ENCODE measurements at regions not wholly inside any gene's neighbourhood (a gene's known extent, or its start where the extent isn't known, plus 50 kb on each side); places are given as distances from the start of the nearest gene placed in this dataset.

GRCh38 chr18:51433296-51433695, 235.8 kb upstream of the MEX3C start:
- no peak for DNase-seq (ENCODE audit: low read depth in 1 of 2, low spot score in 2 of 2)

GRCh38 chr18:51433881-51434280, 236.4 kb upstream of the MEX3C start:
- no peaks in the 10 kb centered on the region for H3K36me3 ChIP-seq
- no peak for DNase-seq (ENCODE audit: low read depth in 1 of 2, low spot score in 2 of 2)
- H3K4me3 ChIP-seq = no peak overlapping the region

More at GRCh38 chr18:51433296-51433695, 235.8 kb upstream of the MEX3C start:
- no peaks in the 10 kb centered on the region for H3K9me3 ChIP-seq (replicated peaks)
- no peaks in the 10 kb centered on the region for H3K4me1 ChIP-seq (replicated peaks)
- H3K27me3 ChIP-seq (replicated peaks) = no peaks in the 10 kb centered on the region; the same call in 1 of the 2 replicates
- H3K27ac ChIP-seq = no peak overlapping the region
- H3K36me3 ChIP-seq = no peaks in the 10 kb centered on the region
- no peak overlapping the region for H3K4me3 ChIP-seq

GRCh38 chr18:51437280-51438271, 240.1 kb upstream of the MEX3C start:
- Histone ChIP-seq H3K36me3 (no peaks in the 10 kb centered on the region), H3K9me3 (replicated peaks) (no peaks in the 10 kb centered on the region), H3K27me3 (replicated peaks) (no peaks in the 10 kb centered on the region; the same call in 1 of the 2 replicates), H3K4me3 (no peak overlapping the region), H3K27ac (no peak overlapping the region), H3K4me1 (replicated peaks) (no peaks in the 10 kb centered on the region)
- no peak for DNase-seq (ENCODE audit: low read depth in 1 of 2, low spot score in 2 of 2)

More at GRCh38 chr18:51433881-51434280, 236.4 kb upstream of the MEX3C start:
- Histone ChIP-seq H3K27ac (no peak overlapping the region), H3K27me3 (replicated peaks) (no peaks in the 10 kb centered on the region; the same call in 1 of the 2 replicates), H3K4me1 (replicated peaks) (no peaks in the 10 kb centered on the region), H3K9me3 (replicated peaks) (no peaks in the 10 kb centered on the region)

GRCh38 chr18:51438797-51439350, 241.4 kb upstream of the MEX3C start:
- H3K27ac ChIP-seq = no peak overlapping the region
- no peaks in the 10 kb centered on the region for H3K36me3 ChIP-seq
- H3K4me3 ChIP-seq = no peak overlapping the region
- no peaks in the 10 kb centered on the region for H3K4me1 ChIP-seq (replicated peaks)
- no peak for DNase-seq (ENCODE audit: low read depth in 1 of 2, low spot score in 2 of 2)
- no peaks in the 10 kb centered on the region; the same call in 1 of the 2 replicates for H3K27me3 ChIP-seq (replicated peaks)
- H3K9me3 ChIP-seq (replicated peaks) = no peaks in the 10 kb centered on the region

GRCh38 chr18:51442012-51442411, 244.5 kb upstream of the MEX3C start:
- no peak overlapping the region for H3K27ac ChIP-seq
- no peak overlapping the region for H3K4me3 ChIP-seq
- no peaks in the 10 kb centered on the region for H3K9me3 ChIP-seq (replicated peaks)
- no peak for DNase-seq (ENCODE audit: low read depth in 1 of 2, low spot score in 2 of 2)
- no peaks in the 10 kb centered on the region for H3K4me1 ChIP-seq (replicated peaks)
- no peaks in the 10 kb centered on the region for H3K36me3 ChIP-seq
- no peaks in the 10 kb centered on the region; the same call in 1 of the 2 replicates for H3K27me3 ChIP-seq (replicated peaks)

- DNase-seq (ENCODE audit: low read depth in 1 of 2, low spot score in 2 of 2) = no peak
- H3K36me3 ChIP-seq = no peaks in the 10 kb centered on the region
- no peaks in the 10 kb centered on the region for H3K4me1 ChIP-seq (replicated peaks)
- H3K27me3 ChIP-seq (replicated peaks) = no peaks in the 10 kb centered on the region
- no peak overlapping the region for H3K4me3 ChIP-seq
- no peak overlapping the region for H3K27ac ChIP-seq
- no peaks in the 10 kb centered on the region for H3K9me3 ChIP-seq (replicated peaks)
Measured at GRCh38 chr18:51446571-51447210, 249.2 kb upstream of the MEX3C start.

- Histone ChIP-seq H3K9me3 (replicated peaks) (no peaks in the 10 kb centered on the region), H3K4me1 (replicated peaks) (no peaks in the 10 kb centered on the region), H3K27ac (no peak overlapping the region), H3K36me3 (no peaks in the 10 kb centered on the region), H3K4me3 (no peak overlapping the region), H3K27me3 (replicated peaks) (no peaks in the 10 kb centered on the region)
- DNase-seq (ENCODE audit: low read depth in 1 of 2, low spot score in 2 of 2) = no peak
Measured at GRCh38 chr18:51447351-51448342, 250.2 kb upstream of the MEX3C start.

GRCh38 chr18:51448949-51449348, 251.5 kb upstream of the MEX3C start:
- no peak overlapping the region for H3K4me3 ChIP-seq
- no peak for DNase-seq (ENCODE audit: low read depth in 1 of 2, low spot score in 2 of 2)
- H3K36me3 ChIP-seq = no peaks in the 10 kb centered on the region
- no peaks in the 10 kb centered on the region for H3K4me1 ChIP-seq (replicated peaks)
- H3K27ac ChIP-seq = no peak overlapping the region
- H3K27me3 ChIP-seq (replicated peaks) = no peaks in the 10 kb centered on the region
- no peaks in the 10 kb centered on the region for H3K9me3 ChIP-seq (replicated peaks)

GRCh38 chr18:51453594-51453993, 256.1 kb upstream of the MEX3C start:
- H3K4me1 ChIP-seq (replicated peaks) = no peaks in the 10 kb centered on the region

GRCh38 chr18:51458861-51459260, 261.4 kb upstream of the MEX3C start:
- Histone ChIP-seq H3K9me3 (replicated peaks) (no peaks in the 10 kb centered on the region), H3K4me3 (no peak overlapping the region), H3K36me3 (no peaks in the 10 kb centered on the region), H3K27ac (no peak overlapping the region), H3K4me1 (replicated peaks) (no peaks in the 10 kb centered on the region), H3K27me3 (replicated peaks) (no peaks in the 10 kb centered on the region)
- DNase-seq (ENCODE audit: low read depth in 1 of 2, low spot score in 2 of 2) = no peak

More at GRCh38 chr18:51453594-51453993, 256.1 kb upstream of the MEX3C start:
- Histone ChIP-seq H3K27ac (no peak overlapping the region), H3K36me3 (no peaks in the 10 kb centered on the region), H3K4me3 (no peak overlapping the region), H3K9me3 (replicated peaks) (no peaks in the 10 kb centered on the region), H3K27me3 (replicated peaks) (no peaks in the 10 kb centered on the region)
- no peak for DNase-seq (ENCODE audit: low read depth in 1 of 2, low spot score in 2 of 2)

- DNase-seq (ENCODE audit: low read depth in 1 of 2, low spot score in 2 of 2) = no peak
- Histone ChIP-seq H3K4me3 (no peak overlapping the region), H3K9me3 (replicated peaks) (no peaks in the 10 kb centered on the region), H3K27ac (no peak overlapping the region), H3K36me3 (no peaks in the 10 kb centered on the region), H3K4me1 (replicated peaks) (no peaks in the 10 kb centered on the region), H3K27me3 (replicated peaks) (no peaks in the 10 kb centered on the region)
Measured at GRCh38 chr18:51461956-51462355, 264.5 kb upstream of the MEX3C start.

GRCh38 chr18:51463483-51464136, 266.1 kb upstream of the MEX3C start:
- H3K4me1 ChIP-seq (replicated peaks) = no peaks in the 10 kb centered on the region
- H3K27ac ChIP-seq = no peak overlapping the region
- H3K4me3 ChIP-seq = no peak overlapping the region
- H3K9me3 ChIP-seq (replicated peaks) = no peaks in the 10 kb centered on the region
- no peak for DNase-seq (ENCODE audit: low read depth in 1 of 2, low spot score in 2 of 2)
- H3K36me3 ChIP-seq = no peaks in the 10 kb centered on the region
- H3K27me3 ChIP-seq (replicated peaks) = no peaks in the 10 kb centered on the region
